ENCODE measurements at regions not wholly inside any gene's neighbourhood (a gene's known extent, or its start where the extent isn't known, plus 50 kb on each side); places are given as distances from the start of the nearest gene placed in this dataset.

- TF ChIP-seq CTCF (IDR thresholded peaks at IDR 0.05) (no peak), POLR2A (IDR thresholded peaks at IDR 0.05) (no peak)
Observed at GRCh38 chr2:71892423-71892730, 255.3 kb downstream of the CYP26B1 start.

Measured in heart left ventricle (tissue), 13 donors.